Brain microvascular endothelial cell (primary cell): ENCODE measurements at regions not wholly inside any gene's neighbourhood (a gene's known extent, or its start where the extent isn't known, plus 50 kb on each side); places are given as distances from the start of the nearest gene placed in this dataset.

ENCODE experiments used
- DNase-seq: peaks from one replicate; pipeline ENCODE4 v3.0.0-alpha.2; 2020
- H3K27ac ChIP-seq: fragments of 250-450 bp; sonication (Bioruptor Pico); 2 replicates; pipeline ENCODE4 v1.5.1; 2020; ENCODE audit warnings: mild to moderate bottlenecking, moderate library complexity
- H3K27me3 ChIP-seq: fragments of 250-450 bp; sonication (Bioruptor Pico); replicated peaks from 2 replicates; pipeline ENCODE4 v1.5.1; 2020; ENCODE audit warnings: mild to moderate bottlenecking
- H3K36me3 ChIP-seq: fragments of 250-450 bp; sonication (Bioruptor Pico); replicated peaks from 2 replicates; pipeline ENCODE4 v1.5.1; 2020; ENCODE audit warnings: mild to moderate bottlenecking
- H3K4me3 ChIP-seq: 2 replicates; pipeline ENCODE4 v1.5.1; 2011; ENCODE audit warnings: low read depth, mild to moderate bottlenecking, control low read depth, low read length, moderate library complexity
- CTCF ChIP-seq: IDR thresholded peaks from 2 replicates; pipeline ENCODE4 v1.5.1; 2011; ENCODE audit warnings: low read depth, mild to moderate bottlenecking, moderate library complexity, low read length, control low read depth, inconsistent platforms; ENCODE audit errors: missing control alignments
- in situ Hi-C: cut with HindIII; loops from 2 replicates; pipeline ENCODE4 v1.10.0; 2017; ENCODE audit warnings: low sequenced_read_pairs, low pct_ligation_motif_present

GRCh38 chr2:238600506-238601432 lies 174.0 kb downstream of the ASB1 start:
- no peak overlapping the region for H3K4me3 ChIP-seq
- in situ Hi-C loops = no loop called here
- no peaks in the 10 kb centered on the region for H3K27me3 ChIP-seq
- no peaks in the 10 kb centered on the region for H3K36me3 ChIP-seq
- no peak for TF ChIP-seq CTCF
- no peak overlapping the region for H3K27ac ChIP-seq
- DNase-seq = no peak

- in situ Hi-C loops = no loop called here
- Histone ChIP-seq H3K4me3 (no peak overlapping the region), H3K27ac (no peak overlapping the region), H3K36me3 (no peaks in the 10 kb centered on the region), H3K27me3 (no peaks in the 10 kb centered on the region)
- DNase-seq = no peak
- no peak for TF ChIP-seq CTCF
These were observed 174.9 kb downstream of the ASB1 start for GRCh38 chr2:238601433-238602222.

- Histone ChIP-seq H3K27me3 (no peaks in the 10 kb centered on the region), H3K27ac (no peak overlapping the region), H3K4me3 (no peak overlapping the region), H3K36me3 (no peaks in the 10 kb centered on the region)
- in situ Hi-C loops = no loop called here
- TF ChIP-seq CTCF = no peak
- DNase-seq = no peak
These were observed 175.7 kb downstream of the ASB1 start for GRCh38 chr2:238602223-238602960.

- H3K27me3 ChIP-seq = no peaks in the 10 kb centered on the region
- in situ Hi-C loops = no loop called here
- TF ChIP-seq CTCF = no peak
- no peak for DNase-seq
- no peak overlapping the region for H3K27ac ChIP-seq
- no peak overlapping the region for H3K4me3 ChIP-seq
- H3K36me3 ChIP-seq = no peaks in the 10 kb centered on the region
These were observed 176.9 kb downstream of the ASB1 start for GRCh38 chr2:238603596-238603995.

DNA sequence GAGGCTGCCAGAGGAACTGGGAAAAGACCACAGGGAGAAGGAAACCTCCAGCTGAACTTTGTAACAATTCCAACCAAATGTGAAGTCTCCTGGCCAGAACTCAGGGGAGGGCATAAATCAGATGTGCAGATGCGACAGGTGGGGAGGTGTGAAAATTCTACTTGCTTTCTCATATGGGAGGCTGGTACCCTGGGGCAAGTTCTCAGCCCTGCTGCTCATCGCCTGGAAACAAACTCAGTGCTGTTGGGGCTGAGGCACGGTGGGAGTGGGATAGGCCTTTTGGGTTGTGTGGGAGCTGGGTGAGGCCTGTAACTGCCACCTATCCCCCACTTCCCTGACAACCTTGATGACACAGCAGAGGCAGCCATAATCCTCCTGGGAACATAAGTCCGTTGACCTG lies 179.6 kb downstream of the ASB1 start:
- H3K4me3 ChIP-seq = no peak overlapping the region
- in situ Hi-C loops = no loop called here
- no peak overlapping the region for H3K27ac ChIP-seq
- DNase-seq = no peak
- H3K27me3 ChIP-seq = no peaks in the 10 kb centered on the region
- TF ChIP-seq CTCF = no peak
- H3K36me3 ChIP-seq = no peaks in the 10 kb centered on the region
